Epithelial cell of esophagus (primary cell): ENCODE measurements at regions not wholly inside any gene's neighbourhood (a gene's known extent, or its start where the extent isn't known, plus 50 kb on each side); places are given as distances from the start of the nearest gene placed in this dataset.

Source experiments
- DNase-seq: peaks from one replicate; pipeline ENCODE4 v3.0.0; 2010; ENCODE audit warnings: low read depth
- H3K4me3 ChIP-seq: 2 replicates; pipeline ENCODE4 v1.5.1; 2011; ENCODE audit warnings: mild to moderate bottlenecking, low read length, control low read depth
- CTCF ChIP-seq: IDR thresholded peaks from 2 replicates; pipeline ENCODE4 v1.5.1; 2011; ENCODE audit warnings: low read depth, mild to moderate bottlenecking, low read length, control low read depth, inconsistent platforms; ENCODE audit not compliant: insufficient read depth; ENCODE audit errors: missing control alignments

GRCh38 chr11:22049276-22049675 is 143.6 kb upstream of the ANO5 start:
- no peak for TF ChIP-seq CTCF
- no peak overlapping the region for H3K4me3 ChIP-seq
- DNase-seq: peak; percentile 20

DNA sequence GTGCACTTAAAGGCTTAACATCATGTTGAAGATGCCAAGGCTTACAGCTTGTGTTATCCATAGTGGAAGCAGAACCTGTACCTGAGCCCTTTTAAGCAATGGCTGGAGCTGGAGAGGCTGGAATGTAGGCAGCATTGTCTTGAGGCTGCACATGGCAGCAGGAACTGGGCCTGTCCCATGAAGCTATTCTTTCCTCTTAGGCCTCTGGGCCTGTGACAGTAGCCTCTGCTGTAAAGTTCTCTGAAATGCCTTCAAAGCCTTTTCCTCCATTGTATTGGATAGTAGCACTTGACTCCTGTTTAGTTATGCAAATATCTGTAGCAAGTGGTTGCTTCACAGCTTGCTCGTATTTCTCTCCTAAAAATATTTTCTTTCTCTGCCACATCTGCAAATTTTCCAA is 127.4 kb upstream of the ANO5 start:
- no peak overlapping the region for H3K4me3 ChIP-seq
- TF ChIP-seq CTCF: no peak

DNA sequence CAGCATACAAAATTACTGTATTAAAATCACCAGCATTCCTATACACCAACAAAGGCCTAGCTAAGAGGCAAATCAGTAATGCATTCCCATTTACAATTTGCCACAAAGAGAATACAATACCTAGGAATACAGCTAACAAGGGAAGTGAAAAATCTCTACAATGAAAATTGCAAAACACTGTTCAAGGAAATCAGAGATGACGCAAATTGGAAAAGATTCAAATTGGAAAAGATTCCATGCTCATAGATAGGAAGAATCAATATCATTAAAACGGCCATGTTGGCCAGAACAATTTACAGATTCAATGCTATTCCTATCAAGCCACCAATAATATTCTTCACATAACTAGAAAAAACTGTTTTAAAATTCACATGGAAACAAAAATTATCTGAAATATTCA is 123.0 kb upstream of the ANO5 start:
- no peak for TF ChIP-seq CTCF
- no peak overlapping the region for H3K4me3 ChIP-seq

More for the DNA sequence above, 127.4 kb upstream of the ANO5 start:
- DNase-seq: no peak

GRCh38 chr11:22076271-22076930 is 116.5 kb upstream of the ANO5 start:
- H3K4me3 ChIP-seq: no peak overlapping the region
- no peak for TF ChIP-seq CTCF
- DNase-seq: no peak

More for the DNA sequence above, 123.0 kb upstream of the ANO5 start:
- DNase-seq: no peak

DNA sequence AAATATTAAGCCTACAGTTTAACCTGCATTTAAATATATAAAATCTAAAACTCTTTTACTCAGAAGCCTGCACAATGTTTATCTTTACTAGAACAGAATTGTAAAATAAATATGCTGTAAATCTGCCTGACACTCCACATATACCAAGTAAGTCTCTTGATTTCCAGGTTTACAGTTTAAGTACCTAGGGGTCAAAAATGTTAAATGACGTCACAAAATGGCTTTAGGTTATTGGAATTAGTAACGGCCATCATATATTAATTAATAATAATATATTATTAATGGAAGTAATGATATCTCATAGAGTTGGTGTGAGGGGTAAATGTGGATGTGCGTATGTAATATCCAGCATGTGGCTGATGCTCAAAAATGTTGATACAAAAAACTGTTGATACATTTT is 114.8 kb upstream of the ANO5 start:
- no peak for DNase-seq
- TF ChIP-seq CTCF: no peak
- H3K4me3 ChIP-seq: no peak overlapping the region

GRCh38 chr11:22079133-22079872 is 113.6 kb upstream of the ANO5 start:
- TF ChIP-seq CTCF: no peak
- H3K4me3 ChIP-seq: no peak overlapping the region
- peak; percentile 2 for DNase-seq
